ENCODE measurements at regions not wholly inside any gene's neighbourhood (a gene's known extent, or its start where the extent isn't known, plus 50 kb on each side); places are given as distances from the start of the nearest gene placed in this dataset.

GRCh38 chr7:91582799-91583477 is 297.6 kb downstream of the MTERF1 start:
- Histone ChIP-seq H3K27me3 (ENCODE audit: insufficient read depth, low read length) (no peaks in the 10 kb centered on the region), H3K36me3 (ENCODE audit: insufficient read depth, low read length) (no peaks in the 10 kb centered on the region), H3K79me2 (ENCODE audit: insufficient read depth, low read length) (no peaks in the 10 kb centered on the region), H3K9me3 (ENCODE audit: low read length) (no peaks in the 10 kb centered on the region), H3K27ac (ENCODE audit: low read depth, low read length, poor library complexity, severe bottlenecking) (no peak overlapping the region), H3K4me2 (ENCODE audit: low read length) (no peak overlapping the region), H3K4me3 (ENCODE audit: low read depth, low read length, poor library complexity, severe bottlenecking) (no peak overlapping the region), H3F3A (ENCODE audit: insufficient read depth, low read length) (no peaks in the 10 kb centered on the region), H3K9ac (ENCODE audit: low read length) (no peak overlapping the region), H3K4me1 (ENCODE audit: insufficient read depth, low read length, severe bottlenecking) (peaks cover 16% of the 10 kb centered on the region), H4K20me1 (ENCODE audit: insufficient read depth, low read length) (no peaks in the 10 kb centered on the region), H3K9me2 (ENCODE audit: low read depth, low read length) (no peaks in the 10 kb centered on the region), H2AFZ (ENCODE audit: low read length) (no peak overlapping the region)
- TF ChIP-seq EZH2 (IDR thresholded peaks at IDR 0.05; ENCODE audit: borderline replicate concordance, low read length), result no peak

DNA sequence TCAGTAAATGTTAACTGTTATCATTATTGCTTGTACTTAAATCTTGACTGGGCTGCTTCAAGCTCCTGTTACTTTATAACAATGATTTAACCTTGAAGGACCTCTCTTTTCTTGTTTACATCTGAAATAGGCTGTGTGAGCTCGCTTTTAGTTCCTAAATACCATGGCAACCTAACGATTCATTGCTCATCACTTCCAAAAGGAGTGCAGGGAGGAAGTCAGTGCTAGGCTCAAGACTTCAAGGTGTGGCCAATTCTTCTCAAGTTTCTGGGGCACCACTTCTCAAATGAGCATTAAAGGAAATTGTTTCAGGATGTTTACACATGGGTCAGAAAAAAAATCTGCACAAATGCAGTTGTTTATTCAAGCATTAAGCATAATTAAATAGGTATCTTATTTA is 284.2 kb downstream of the MTERF1 start:
- H3K36me3 ChIP-seq (ENCODE audit: insufficient read depth, low read length), result no peaks in the 10 kb centered on the region
- H3K27ac ChIP-seq (ENCODE audit: low read depth, low read length, poor library complexity, severe bottlenecking), result no peak overlapping the region
- H3K9ac ChIP-seq (ENCODE audit: low read length), result no peak overlapping the region
- no peaks in the 10 kb centered on the region for H3K79me2 ChIP-seq (ENCODE audit: insufficient read depth, low read length)
- H3K27me3 ChIP-seq (ENCODE audit: insufficient read depth, low read length), result no peaks in the 10 kb centered on the region
- H3K4me3 ChIP-seq (ENCODE audit: low read depth, low read length, poor library complexity, severe bottlenecking), result no peak overlapping the region
- no peaks in the 10 kb centered on the region for H4K20me1 ChIP-seq (ENCODE audit: insufficient read depth, low read length)
- H3K9me2 ChIP-seq (ENCODE audit: low read depth, low read length), result no peaks in the 10 kb centered on the region
- no peaks in the 10 kb centered on the region for H3K4me1 ChIP-seq (ENCODE audit: insufficient read depth, low read length, severe bottlenecking)
- H3F3A ChIP-seq (ENCODE audit: insufficient read depth, low read length), result no peaks in the 10 kb centered on the region
- TF ChIP-seq EZH2 (IDR thresholded peaks at IDR 0.05; ENCODE audit: borderline replicate concordance, low read length), result no peak
- TF ChIP-seq, protein P1, sequence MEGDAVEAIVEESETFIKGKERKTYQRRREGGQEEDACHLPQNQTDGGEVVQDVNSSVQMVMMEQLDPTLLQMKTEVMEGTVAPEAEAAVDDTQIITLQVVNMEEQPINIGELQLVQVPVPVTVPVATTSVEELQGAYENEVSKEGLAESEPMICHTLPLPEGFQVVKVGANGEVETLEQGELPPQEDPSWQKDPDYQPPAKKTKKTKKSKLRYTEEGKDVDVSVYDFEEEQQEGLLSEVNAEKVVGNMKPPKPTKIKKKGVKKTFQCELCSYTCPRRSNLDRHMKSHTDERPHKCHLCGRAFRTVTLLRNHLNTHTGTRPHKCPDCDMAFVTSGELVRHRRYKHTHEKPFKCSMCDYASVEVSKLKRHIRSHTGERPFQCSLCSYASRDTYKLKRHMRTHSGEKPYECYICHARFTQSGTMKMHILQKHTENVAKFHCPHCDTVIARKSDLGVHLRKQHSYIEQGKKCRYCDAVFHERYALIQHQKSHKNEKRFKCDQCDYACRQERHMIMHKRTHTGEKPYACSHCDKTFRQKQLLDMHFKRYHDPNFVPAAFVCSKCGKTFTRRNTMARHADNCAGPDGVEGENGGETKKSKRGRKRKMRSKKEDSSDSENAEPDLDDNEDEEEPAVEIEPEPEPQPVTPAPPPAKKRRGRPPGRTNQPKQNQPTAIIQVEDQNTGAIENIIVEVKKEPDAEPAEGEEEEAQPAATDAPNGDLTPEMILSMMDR (IDR thresholded peaks at IDR 0.05; ENCODE audit: low read length), result no peak
- no peak overlapping the region for H3K4me2 ChIP-seq (ENCODE audit: low read length)
- no peak overlapping the region for H2AFZ ChIP-seq (ENCODE audit: low read length)
- no peaks in the 10 kb centered on the region for H3K9me3 ChIP-seq (ENCODE audit: low read length)

DNA sequence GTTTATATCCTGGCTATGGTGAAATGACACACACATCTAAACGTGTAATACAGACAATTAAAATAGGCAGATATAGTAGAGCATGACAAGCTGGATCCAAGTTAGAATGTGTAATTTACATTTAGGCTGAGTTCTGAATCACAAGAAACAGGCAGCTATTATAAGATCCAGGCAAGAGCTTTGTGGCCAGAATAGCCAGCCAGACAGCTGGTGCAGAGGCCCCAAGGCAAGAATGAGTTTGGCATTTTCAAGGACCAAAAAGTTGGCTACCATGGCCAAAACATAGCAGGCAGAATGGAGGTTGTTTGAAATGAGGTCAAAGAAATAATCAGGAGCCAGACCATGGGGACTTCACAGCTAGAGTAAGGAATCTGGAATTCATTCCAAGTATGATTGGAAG is 281.7 kb downstream of the MTERF1 start:
- H3F3A ChIP-seq (ENCODE audit: insufficient read depth, low read length), result no peaks in the 10 kb centered on the region
- TF ChIP-seq, protein P1 (IDR thresholded peaks at IDR 0.05; ENCODE audit: low read length), result no peak
- TF ChIP-seq EZH2 (IDR thresholded peaks at IDR 0.05; ENCODE audit: borderline replicate concordance, low read length), result no peak
- no peaks in the 10 kb centered on the region for H3K9me3 ChIP-seq (ENCODE audit: low read length)
- no peak overlapping the region for H3K27ac ChIP-seq (ENCODE audit: low read depth, low read length, poor library complexity, severe bottlenecking)
- no peaks in the 10 kb centered on the region for H3K27me3 ChIP-seq (ENCODE audit: insufficient read depth, low read length)
- H3K4me1 ChIP-seq (ENCODE audit: insufficient read depth, low read length, severe bottlenecking), result no peaks in the 10 kb centered on the region
- no peaks in the 10 kb centered on the region for H3K79me2 ChIP-seq (ENCODE audit: insufficient read depth, low read length)
- no peaks in the 10 kb centered on the region for H3K36me3 ChIP-seq (ENCODE audit: insufficient read depth, low read length)
- no peak overlapping the region for H2AFZ ChIP-seq (ENCODE audit: low read length)
- no peak overlapping the region for H3K4me2 ChIP-seq (ENCODE audit: low read length)
- H3K9ac ChIP-seq (ENCODE audit: low read length), result no peak overlapping the region
- H4K20me1 ChIP-seq (ENCODE audit: insufficient read depth, low read length), result no peaks in the 10 kb centered on the region
- no peaks in the 10 kb centered on the region; the same call in 1 of the 2 replicates for H3K9me2 ChIP-seq (ENCODE audit: low read depth, low read length)
- no peak overlapping the region for H3K4me3 ChIP-seq (ENCODE audit: low read depth, low read length, poor library complexity, severe bottlenecking)

DNA sequence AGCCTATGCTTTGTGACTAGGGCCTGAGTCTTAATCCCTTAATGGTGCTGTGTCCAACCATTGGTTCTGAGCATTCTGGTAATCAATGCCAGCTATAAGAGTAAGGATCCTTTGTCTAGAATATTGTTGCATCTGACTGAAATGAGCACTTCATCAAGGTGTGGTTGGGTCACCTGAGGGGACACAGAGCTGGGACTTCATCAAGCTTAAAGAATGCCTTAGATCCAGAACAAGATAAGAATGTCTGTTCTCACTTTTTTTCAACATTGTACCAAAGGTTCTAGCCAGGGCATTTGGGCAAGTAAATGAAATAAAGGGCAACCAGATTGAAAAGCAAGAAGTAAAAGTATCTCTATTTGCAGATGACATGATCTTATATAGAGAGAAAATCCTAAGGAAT is 280.4 kb downstream of the MTERF1 start:
- H3K4me2 ChIP-seq (ENCODE audit: low read length), result no peak overlapping the region
- no peaks in the 10 kb centered on the region for H4K20me1 ChIP-seq (ENCODE audit: insufficient read depth, low read length)
- TF ChIP-seq, protein P1 (IDR thresholded peaks at IDR 0.05; ENCODE audit: low read length), result no peak
- no peak for TF ChIP-seq EZH2 (IDR thresholded peaks at IDR 0.05; ENCODE audit: borderline replicate concordance, low read length)
- no peaks in the 10 kb centered on the region; the same call in 1 of the 2 replicates for H3K9me2 ChIP-seq (ENCODE audit: low read depth, low read length)
- H3F3A ChIP-seq (ENCODE audit: insufficient read depth, low read length), result no peaks in the 10 kb centered on the region
- no peak overlapping the region for H3K27ac ChIP-seq (ENCODE audit: low read depth, low read length, poor library complexity, severe bottlenecking)
- H3K79me2 ChIP-seq (ENCODE audit: insufficient read depth, low read length), result no peaks in the 10 kb centered on the region
- H3K36me3 ChIP-seq (ENCODE audit: insufficient read depth, low read length), result no peaks in the 10 kb centered on the region
- H3K9ac ChIP-seq (ENCODE audit: low read length), result no peak overlapping the region
- no peaks in the 10 kb centered on the region for H3K4me1 ChIP-seq (ENCODE audit: insufficient read depth, low read length, severe bottlenecking)
- H2AFZ ChIP-seq (ENCODE audit: low read length), result no peak overlapping the region
- H3K4me3 ChIP-seq (ENCODE audit: low read depth, low read length, poor library complexity, severe bottlenecking), result no peak overlapping the region
- H3K9me3 ChIP-seq (ENCODE audit: low read length), result no peaks in the 10 kb centered on the region
- H3K27me3 ChIP-seq (ENCODE audit: insufficient read depth, low read length), result no peaks in the 10 kb centered on the region

Measured in OCI-LY1 (cell line).